Fibroblast of pulmonary artery (primary cell): ENCODE measurements at regions not wholly inside any gene's neighbourhood (a gene's known extent, or its start where the extent isn't known, plus 50 kb on each side); places are given as distances from the start of the nearest gene placed in this dataset.

Experiments
- DNase-seq: peaks from one replicate; pipeline ENCODE4 v3.0.0-alpha.2; 2010; ENCODE audit warnings: low read depth
- H3K4me3 ChIP-seq: replicated peaks from 2 replicates; pipeline ENCODE4 v1.5.1; 2011; ENCODE audit warnings: low read depth, mild to moderate bottlenecking, control low read depth, low read length, moderate library complexity
- CTCF ChIP-seq: IDR thresholded peaks from 2 replicates; pipeline ENCODE4 v1.5.1; 2011; ENCODE audit warnings: mild to moderate bottlenecking, control low read depth, low read length, inconsistent platforms; ENCODE audit errors: missing control alignments

DNA sequence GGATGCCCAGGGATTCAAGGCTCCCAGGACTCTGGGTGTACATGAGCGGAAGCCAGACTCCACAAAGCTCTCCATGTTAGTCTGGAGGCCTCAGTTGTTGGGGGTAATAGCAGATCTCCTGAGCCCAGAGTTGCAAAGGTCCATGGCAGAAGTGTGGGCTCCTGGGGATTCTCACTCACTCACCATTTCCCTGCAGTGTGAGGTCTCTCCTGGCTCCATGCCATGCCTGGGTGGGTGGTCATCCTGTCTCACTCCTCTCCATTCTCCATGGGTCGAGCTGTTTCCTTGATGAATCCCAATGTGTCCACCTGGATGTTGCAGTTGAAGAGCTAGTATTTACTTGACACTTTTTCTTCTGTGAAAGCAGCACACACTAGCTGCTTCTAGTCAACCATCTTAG lies 156.8 kb upstream of the LRRC7 start:
- TF ChIP-seq CTCF: no peak
- no peak overlapping the region for H3K4me3 ChIP-seq
- no peak for DNase-seq

GRCh38 chr1:69411617-69412016 lies 156.1 kb upstream of the LRRC7 start:
- H3K4me3 ChIP-seq: no peak overlapping the region
- no peak for TF ChIP-seq CTCF
- no peak for DNase-seq

DNA sequence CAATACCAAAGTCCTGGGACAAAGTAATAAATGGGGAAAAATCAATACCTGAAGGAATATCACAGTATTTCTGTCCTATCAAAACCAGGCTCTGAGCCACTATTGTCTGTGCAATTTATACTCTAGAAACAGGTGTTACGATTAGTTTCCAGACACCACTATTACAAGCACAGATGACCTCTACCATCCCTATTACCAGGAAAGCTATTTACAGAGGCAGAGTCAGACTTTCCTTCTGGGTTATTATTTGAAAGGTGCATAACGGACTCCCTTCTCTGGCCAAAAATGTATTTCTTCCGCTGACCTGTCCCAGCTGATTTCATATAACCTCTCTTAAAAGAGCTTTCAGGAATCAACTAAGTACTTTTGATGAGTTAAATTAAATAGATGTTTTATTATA lies 154.6 kb upstream of the LRRC7 start:
- TF ChIP-seq CTCF: no peak
- no peak for DNase-seq
- no peak overlapping the region for H3K4me3 ChIP-seq

- TF ChIP-seq CTCF: no peak
- H3K4me3 ChIP-seq: no peak overlapping the region
- no peak for DNase-seq
Measured at GRCh38 chr1:69414574-69414973, 153.1 kb upstream of the LRRC7 start.

DNA sequence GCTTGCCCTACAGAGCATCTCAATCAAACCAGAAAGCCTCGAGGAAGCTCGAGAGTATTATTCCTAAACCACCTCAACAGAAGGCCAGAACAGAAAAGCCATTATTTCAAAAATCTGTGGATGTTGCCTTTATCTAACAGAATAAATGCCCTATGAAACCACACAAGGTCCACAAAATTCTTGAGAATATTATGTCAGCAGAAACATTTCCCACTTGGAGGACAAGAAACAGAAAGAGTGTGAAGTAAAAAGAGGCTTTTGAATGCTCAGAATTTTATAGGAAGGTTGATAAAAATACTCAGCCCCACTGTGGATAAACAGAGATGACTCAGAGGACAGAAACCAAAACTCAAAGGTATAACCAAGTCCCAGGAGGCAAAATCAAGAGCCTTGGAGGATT lies 146.4 kb upstream of the LRRC7 start:
- no peak for DNase-seq
- TF ChIP-seq CTCF: no peak

DNA sequence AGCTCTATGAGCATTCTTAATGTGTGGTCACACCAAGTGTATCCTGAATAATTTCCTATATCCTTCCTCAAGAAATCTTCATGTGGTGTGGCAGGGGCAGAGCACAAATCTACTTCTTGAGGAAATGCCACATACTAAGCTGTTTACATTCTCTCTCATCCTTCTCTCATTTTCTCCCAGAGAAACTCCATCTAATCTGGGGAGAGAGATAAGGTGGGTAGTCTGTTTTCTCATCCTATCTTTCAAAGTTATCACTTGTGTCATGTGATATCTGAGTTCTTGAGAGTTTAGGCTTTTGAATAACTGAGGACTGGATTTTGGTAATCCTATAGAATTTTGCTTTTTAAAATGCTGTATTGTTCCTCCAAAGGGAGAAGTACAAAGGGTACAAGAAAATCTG lies 141.9 kb upstream of the LRRC7 start:
- H3K4me3 ChIP-seq: no peak overlapping the region

More for the DNA sequence above, 146.4 kb upstream of the LRRC7 start:
- no peak overlapping the region for H3K4me3 ChIP-seq

DNA sequence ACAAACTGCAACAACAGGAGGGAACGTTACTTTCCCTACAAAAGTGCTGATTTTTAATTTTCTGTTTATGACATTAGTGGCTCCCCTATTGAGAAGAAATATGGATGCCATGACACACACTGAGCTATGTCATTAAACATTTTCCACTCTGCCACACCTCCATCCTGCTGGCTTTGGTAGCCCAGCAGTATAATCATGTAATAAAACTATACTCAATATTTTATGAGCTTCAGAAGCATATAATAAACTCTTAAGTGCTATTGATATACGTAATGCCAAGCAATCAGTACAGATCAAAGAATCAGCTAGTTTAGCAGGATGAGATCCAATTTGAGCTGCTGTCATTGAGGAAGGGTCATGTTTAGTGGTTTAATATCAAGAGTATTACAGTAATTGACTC lies 141.3 kb upstream of the LRRC7 start:
- DNase-seq: no peak
- no peak overlapping the region for H3K4me3 ChIP-seq
- TF ChIP-seq CTCF: no peak

More for the DNA sequence above, 141.9 kb upstream of the LRRC7 start:
- TF ChIP-seq CTCF: no peak
- no peak for DNase-seq
